Left lung (tissue), 4 donors: ENCODE measurements at regions not wholly inside any gene's neighbourhood (a gene's known extent, or its start where the extent isn't known, plus 50 kb on each side); places are given as distances from the start of the nearest gene placed in this dataset.
A peak's percentile ranks its signal among the peaks of the same experiment; 100 is the strongest.

Experiments used
- ATAC-seq: fragments of 200-7000 bp; cut with Tn5 transposase; one replicate; pipeline ENCODE4 v1.9.1; 2020; ENCODE audit warnings: moderate library complexity
- DNase-seq, 4 donors: peaks; one replicate each; pipeline ENCODE4 v3.0.0-alpha.2; 2013 to 2020
- H3K27ac ChIP-seq, 2 donors: fragments of 200-600 bp; sonication (generic) in 1 of 2; one replicate each; pipeline versions ENCODE4 v1.5.0 to v1.8.0; 2020 to 2021
- H3K27me3 ChIP-seq, 2 donors: fragments of 200-600 bp; sonication (generic) in 1 of 2; one replicate each; pipeline versions ENCODE4 v1.5.0 to v1.8.0; 2020 to 2021
- H3K36me3 ChIP-seq, 2 donors: fragments of 200-600 bp; sonication (generic) in 1 of 2; one replicate each; pipeline versions ENCODE4 v1.5.0 to v1.8.0; 2020 to 2021
- H3K4me1 ChIP-seq, 2 donors: fragments of 200-600 bp; one replicate each; pipeline ENCODE4 v1.8.0; 2021
- H3K4me3 ChIP-seq, 2 donors: fragments of 200-600 bp; sonication (generic) in 1 of 2; one replicate each; pipeline versions ENCODE4 v1.5.0 to v1.8.0; 2020 to 2021; ENCODE audit warnings: mild to moderate bottlenecking in 1 of 2
- H3K9me3 ChIP-seq, 2 donors: fragments of 200-600 bp; sonication (generic) in 1 of 2; one replicate each; pipeline versions ENCODE4 v1.5.0 to v1.8.0; 2020 to 2021
- CTCF ChIP-seq, 2 donors: fragments of 200-600 bp; sonication (generic) in 1 of 2; IDR thresholded peaks; one replicate each; pipeline versions ENCODE4 v1.5.0 to v1.8.0; 2021; ENCODE audit warnings: antibody characterized with exemption in 2 of 2
- intact Hi-C, 2 donors: fragments of 100-400 bp; cut with DNase I; formaldehyde crosslinking; loops; one replicate each; pipeline versions ENCODE4 v1.11.2 to v1.14.2; 2022
- donor health status: DM: no; HTN: yes; CAD: no.
- donor health status: DM: no; HTN: no; CAD: no.

- H3K36me3 ChIP-seq: no peaks in the 10 kb centered on the region
- no peak for DNase-seq
- H3K4me1 ChIP-seq: no peaks in the 10 kb centered on the region
- intact Hi-C loops: no loop called here
- no peak for ATAC-seq
- H3K9me3 ChIP-seq: peaks cover 0 to 9% of the 10 kb centered on the region in 2 donors
- no peak overlapping the region for H3K27ac ChIP-seq
- no peaks in the 10 kb centered on the region for H3K27me3 ChIP-seq
- no peak overlapping the region for H3K4me3 ChIP-seq
- no peak for TF ChIP-seq CTCF (IDR thresholded peaks at IDR 0.05)
Observed at GRCh38 chr1:79694241-79694640, 687.7 kb upstream of the ADGRL4 start.

GRCh38 chr1:79693441-79694114 lies 687.0 kb upstream of the ADGRL4 start:
- TF ChIP-seq CTCF (IDR thresholded peaks at IDR 0.05): no peak
- peak in 2 of 4 donors; percentile 11 to 12 for DNase-seq
- no peaks in the 10 kb centered on the region for H3K27me3 ChIP-seq
- no peaks in the 10 kb centered on the region for H3K4me1 ChIP-seq
- no peak overlapping the region for H3K27ac ChIP-seq
- peaks cover 0 to 9% of the 10 kb centered on the region in 2 donors for H3K9me3 ChIP-seq
- ATAC-seq: no peak
- H3K36me3 ChIP-seq: no peaks in the 10 kb centered on the region
- intact Hi-C loops: no loop called here
- H3K4me3 ChIP-seq: no peak overlapping the region

GRCh38 chr1:79692519-79692918 lies 686.0 kb upstream of the ADGRL4 start:
- no peak overlapping the region for H3K4me3 ChIP-seq
- no peak for DNase-seq
- H3K36me3 ChIP-seq: no peaks in the 10 kb centered on the region
- no peak overlapping the region for H3K27ac ChIP-seq
- H3K4me1 ChIP-seq: no peaks in the 10 kb centered on the region
- H3K27me3 ChIP-seq: no peaks in the 10 kb centered on the region
- no peak for TF ChIP-seq CTCF (IDR thresholded peaks at IDR 0.05)
- peaks cover 0 to 8% of the 10 kb centered on the region in 2 donors for H3K9me3 ChIP-seq
- intact Hi-C loops: no loop called here
- ATAC-seq: no peak

- no peak for TF ChIP-seq CTCF (IDR thresholded peaks at IDR 0.05)
- no peak overlapping the region for H3K4me3 ChIP-seq
- no peaks in the 10 kb centered on the region for H3K36me3 ChIP-seq
- intact Hi-C loops: no loop called here
- DNase-seq (no peak), ATAC-seq (no peak)
- H3K27ac ChIP-seq: no peak overlapping the region
- no peaks in the 10 kb centered on the region for H3K4me1 ChIP-seq
- no peaks in the 10 kb centered on the region for H3K27me3 ChIP-seq
- H3K9me3 ChIP-seq: peaks cover 0 to 16% of the 10 kb centered on the region in 2 donors
Observed at GRCh38 chr1:79688932-79689331, 682.4 kb upstream of the ADGRL4 start.

- no peaks in the 10 kb centered on the region for H3K27me3 ChIP-seq
- no peaks in the 10 kb centered on the region for H3K36me3 ChIP-seq
- no peak for ATAC-seq
- no peaks in the 10 kb centered on the region for H3K4me1 ChIP-seq
- TF ChIP-seq CTCF (IDR thresholded peaks at IDR 0.05): no peak
- H3K4me3 ChIP-seq: no peak overlapping the region
- intact Hi-C loops: no loop called here
- H3K27ac ChIP-seq: no peak overlapping the region
- DNase-seq: no peak
- H3K9me3 ChIP-seq: peaks cover 0 to 20% of the 10 kb centered on the region in 2 donors
Observed at GRCh38 chr1:79683420-79683819, 676.9 kb upstream of the ADGRL4 start.
